ENCODE measurements at regions not wholly inside any gene's neighbourhood (a gene's known extent, or its start where the extent isn't known, plus 50 kb on each side); places are given as distances from the start of the nearest gene placed in this dataset.

DNA sequence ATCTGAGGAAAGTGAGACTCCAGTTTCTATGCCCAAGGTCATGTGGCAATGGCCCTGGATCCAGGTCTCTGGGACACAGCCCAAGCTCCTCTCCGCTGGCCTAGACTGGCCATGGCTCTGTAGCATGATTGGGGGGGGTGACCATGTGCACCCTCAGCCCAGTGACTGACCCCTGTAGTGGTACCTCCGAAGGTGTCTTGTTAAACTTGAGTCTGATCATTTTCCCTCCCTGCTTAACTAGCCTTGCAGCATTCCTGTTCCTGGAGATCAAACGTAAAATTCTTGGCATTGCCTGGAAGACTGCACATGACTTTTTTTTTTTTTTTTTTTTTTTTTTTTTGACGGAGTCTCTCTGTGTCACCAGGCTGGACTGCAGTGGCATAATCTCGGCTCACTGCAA is 1116.0 kb downstream of the TBC1D22A start:
- H3K4me2 ChIP-seq = no peak overlapping the region
- H2AFZ ChIP-seq = no peak overlapping the region
- H3K27ac ChIP-seq (ENCODE audit: low read depth) = no peak overlapping the region
- H3F3A ChIP-seq (replicated peaks; ENCODE audit: low read depth) = no peaks in the 10 kb centered on the region
- no peaks in the 10 kb centered on the region; the same call in 2 of the 3 replicates for H3K4me1 Mint-ChIP-seq
- H3K27ac Mint-ChIP-seq = no peak overlapping the region
- H3K4me1 ChIP-seq (ENCODE audit: insufficient read depth) = no peaks in the 10 kb centered on the region
- peaks cover 16% of the 10 kb centered on the region; the same call in 2 of the 3 replicates for H3K36me3 Mint-ChIP-seq (ENCODE audit: low read depth)
- H3K79me2 ChIP-seq (replicated peaks; ENCODE audit: insufficient read depth) = no peaks in the 10 kb centered on the region
- TF ChIP-seq, protein P1, sequence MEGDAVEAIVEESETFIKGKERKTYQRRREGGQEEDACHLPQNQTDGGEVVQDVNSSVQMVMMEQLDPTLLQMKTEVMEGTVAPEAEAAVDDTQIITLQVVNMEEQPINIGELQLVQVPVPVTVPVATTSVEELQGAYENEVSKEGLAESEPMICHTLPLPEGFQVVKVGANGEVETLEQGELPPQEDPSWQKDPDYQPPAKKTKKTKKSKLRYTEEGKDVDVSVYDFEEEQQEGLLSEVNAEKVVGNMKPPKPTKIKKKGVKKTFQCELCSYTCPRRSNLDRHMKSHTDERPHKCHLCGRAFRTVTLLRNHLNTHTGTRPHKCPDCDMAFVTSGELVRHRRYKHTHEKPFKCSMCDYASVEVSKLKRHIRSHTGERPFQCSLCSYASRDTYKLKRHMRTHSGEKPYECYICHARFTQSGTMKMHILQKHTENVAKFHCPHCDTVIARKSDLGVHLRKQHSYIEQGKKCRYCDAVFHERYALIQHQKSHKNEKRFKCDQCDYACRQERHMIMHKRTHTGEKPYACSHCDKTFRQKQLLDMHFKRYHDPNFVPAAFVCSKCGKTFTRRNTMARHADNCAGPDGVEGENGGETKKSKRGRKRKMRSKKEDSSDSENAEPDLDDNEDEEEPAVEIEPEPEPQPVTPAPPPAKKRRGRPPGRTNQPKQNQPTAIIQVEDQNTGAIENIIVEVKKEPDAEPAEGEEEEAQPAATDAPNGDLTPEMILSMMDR (conservative IDR thresholded peaks at IDR 0.05; ENCODE audit: low read depth in 2 of 2) = no peak
- TF ChIP-seq JUNB (IDR thresholded peaks at IDR 0.05; ENCODE audit: unreplicated experiment) = no peak
- TF ChIP-seq ZNF114 (CRISPR knock-in tag; IDR thresholded peaks at IDR 0.05) = no peak
- no peak for TF ChIP-seq EZH2 (IDR thresholded peaks at IDR 0.05; ENCODE audit: low read depth, unreplicated experiment)
- no peak overlapping the region for H3K4me3 Mint-ChIP-seq
- 0 out of 2 replicates have a peak, but pooled peaks cover 6% of the 10 kb centered on the region for H3K36me3 ChIP-seq (ENCODE audit: insufficient read depth)
- H3K9me2 ChIP-seq (ENCODE audit: insufficient read depth) = no peaks in the 10 kb centered on the region
- no peaks in the 10 kb centered on the region for H3K27me3 ChIP-seq (ENCODE audit: insufficient read depth)
- H3K9me3 Mint-ChIP-seq = peaks cover 81% of the 10 kb centered on the region
- DNase-seq (ENCODE audit: low spot score) (no peak), ATAC-seq (no peak)
- H4K20me1 ChIP-seq (replicated peaks; ENCODE audit: insufficient read depth) = no peaks in the 10 kb centered on the region
- no peak overlapping the region for H3K4me3 ChIP-seq
- H3K27me3 Mint-ChIP-seq (ENCODE audit: insufficient read depth, low read depth, poor library complexity) = no peaks in the 10 kb centered on the region

DNA sequence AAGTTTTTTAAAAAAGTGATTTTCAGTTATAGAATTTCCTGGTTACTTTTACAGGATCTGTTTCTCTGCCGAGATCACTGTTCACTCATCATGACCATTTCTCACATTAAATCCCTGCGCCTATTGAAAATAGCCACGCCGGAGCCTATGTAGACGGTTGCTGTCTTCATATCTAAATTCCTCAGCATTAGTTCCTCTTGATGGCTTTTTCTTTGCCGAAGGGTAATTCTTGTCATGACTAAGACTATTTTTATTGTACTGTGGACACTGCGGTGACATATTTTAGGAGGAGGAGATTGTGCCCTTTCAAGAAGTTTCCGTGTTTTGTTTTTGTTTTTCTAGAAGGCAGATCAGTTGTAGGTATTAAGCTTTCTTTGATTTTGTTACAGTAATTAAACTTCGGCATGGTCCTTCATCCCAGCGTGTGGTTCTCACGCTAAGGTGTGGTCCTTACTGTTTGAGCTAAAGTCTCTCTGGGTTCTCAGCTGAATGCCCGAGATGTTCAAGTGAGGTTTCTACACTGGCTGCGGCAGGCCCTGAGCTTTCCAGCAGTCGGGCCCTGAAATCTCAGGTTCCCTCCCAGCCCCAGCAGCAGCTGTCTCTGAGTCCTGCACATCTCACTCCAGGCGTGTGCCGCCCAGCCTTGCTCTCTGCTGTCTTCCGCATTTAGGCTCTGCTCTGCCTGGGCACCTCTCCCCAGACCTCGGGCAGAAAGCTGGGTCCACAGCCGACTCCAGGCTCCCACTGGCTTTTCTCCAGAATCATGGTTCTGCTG is 1110.5 kb downstream of the TBC1D22A start:
- Mint-ChIP-seq H3K27me3 (ENCODE audit: insufficient read depth, low read depth, poor library complexity) (no peaks in the 10 kb centered on the region), H3K27ac (no peak overlapping the region), H3K36me3 (ENCODE audit: low read depth) (peaks cover 9% of the 10 kb centered on the region; the same call in 1 of the 3 replicates), H3K9me3 (peaks cover 66% of the 10 kb centered on the region), H3K4me1 (no peaks in the 10 kb centered on the region), H3K4me3 (no peak overlapping the region)
- H3K9me2 ChIP-seq (ENCODE audit: insufficient read depth) = no peaks in the 10 kb centered on the region
- H3K36me3 ChIP-seq (ENCODE audit: insufficient read depth) = peaks cover 6% of the 10 kb centered on the region; the same call in 1 of the 2 replicates
- no peak overlapping the region for H3K27ac ChIP-seq (ENCODE audit: low read depth)
- no peak overlapping the region for H2AFZ ChIP-seq
- H3K27me3 ChIP-seq (ENCODE audit: insufficient read depth) = no peaks in the 10 kb centered on the region
- no peak for ATAC-seq
- no peaks in the 10 kb centered on the region for H4K20me1 ChIP-seq (replicated peaks; ENCODE audit: insufficient read depth)
- no peak for DNase-seq (ENCODE audit: low spot score)
- no peak overlapping the region for H3K4me2 ChIP-seq
- no peak overlapping the region for H3K4me3 ChIP-seq
- no peaks in the 10 kb centered on the region for H3K4me1 ChIP-seq (ENCODE audit: insufficient read depth)
- no peaks in the 10 kb centered on the region for H3F3A ChIP-seq (replicated peaks; ENCODE audit: low read depth)
- no peaks in the 10 kb centered on the region for H3K79me2 ChIP-seq (replicated peaks; ENCODE audit: insufficient read depth)
- TF ChIP-seq EZH2phosphoT487 (IDR thresholded peaks at IDR 0.05; ENCODE audit: unreplicated experiment) = no peak
- TF ChIP-seq JUNB (IDR thresholded peaks at IDR 0.05; ENCODE audit: unreplicated experiment) = no peak
- TF ChIP-seq ZNF331 (CRISPR knock-in tag; IDR thresholded peaks at IDR 0.05; ENCODE audit: low read depth) = no peak
- TF ChIP-seq, protein P2, sequence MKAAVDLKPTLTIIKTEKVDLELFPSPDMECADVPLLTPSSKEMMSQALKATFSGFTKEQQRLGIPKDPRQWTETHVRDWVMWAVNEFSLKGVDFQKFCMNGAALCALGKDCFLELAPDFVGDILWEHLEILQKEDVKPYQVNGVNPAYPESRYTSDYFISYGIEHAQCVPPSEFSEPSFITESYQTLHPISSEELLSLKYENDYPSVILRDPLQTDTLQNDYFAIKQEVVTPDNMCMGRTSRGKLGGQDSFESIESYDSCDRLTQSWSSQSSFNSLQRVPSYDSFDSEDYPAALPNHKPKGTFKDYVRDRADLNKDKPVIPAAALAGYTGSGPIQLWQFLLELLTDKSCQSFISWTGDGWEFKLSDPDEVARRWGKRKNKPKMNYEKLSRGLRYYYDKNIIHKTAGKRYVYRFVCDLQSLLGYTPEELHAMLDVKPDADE (IDR thresholded peaks at IDR 0.05) = no peak
- TF ChIP-seq, protein P3, sequence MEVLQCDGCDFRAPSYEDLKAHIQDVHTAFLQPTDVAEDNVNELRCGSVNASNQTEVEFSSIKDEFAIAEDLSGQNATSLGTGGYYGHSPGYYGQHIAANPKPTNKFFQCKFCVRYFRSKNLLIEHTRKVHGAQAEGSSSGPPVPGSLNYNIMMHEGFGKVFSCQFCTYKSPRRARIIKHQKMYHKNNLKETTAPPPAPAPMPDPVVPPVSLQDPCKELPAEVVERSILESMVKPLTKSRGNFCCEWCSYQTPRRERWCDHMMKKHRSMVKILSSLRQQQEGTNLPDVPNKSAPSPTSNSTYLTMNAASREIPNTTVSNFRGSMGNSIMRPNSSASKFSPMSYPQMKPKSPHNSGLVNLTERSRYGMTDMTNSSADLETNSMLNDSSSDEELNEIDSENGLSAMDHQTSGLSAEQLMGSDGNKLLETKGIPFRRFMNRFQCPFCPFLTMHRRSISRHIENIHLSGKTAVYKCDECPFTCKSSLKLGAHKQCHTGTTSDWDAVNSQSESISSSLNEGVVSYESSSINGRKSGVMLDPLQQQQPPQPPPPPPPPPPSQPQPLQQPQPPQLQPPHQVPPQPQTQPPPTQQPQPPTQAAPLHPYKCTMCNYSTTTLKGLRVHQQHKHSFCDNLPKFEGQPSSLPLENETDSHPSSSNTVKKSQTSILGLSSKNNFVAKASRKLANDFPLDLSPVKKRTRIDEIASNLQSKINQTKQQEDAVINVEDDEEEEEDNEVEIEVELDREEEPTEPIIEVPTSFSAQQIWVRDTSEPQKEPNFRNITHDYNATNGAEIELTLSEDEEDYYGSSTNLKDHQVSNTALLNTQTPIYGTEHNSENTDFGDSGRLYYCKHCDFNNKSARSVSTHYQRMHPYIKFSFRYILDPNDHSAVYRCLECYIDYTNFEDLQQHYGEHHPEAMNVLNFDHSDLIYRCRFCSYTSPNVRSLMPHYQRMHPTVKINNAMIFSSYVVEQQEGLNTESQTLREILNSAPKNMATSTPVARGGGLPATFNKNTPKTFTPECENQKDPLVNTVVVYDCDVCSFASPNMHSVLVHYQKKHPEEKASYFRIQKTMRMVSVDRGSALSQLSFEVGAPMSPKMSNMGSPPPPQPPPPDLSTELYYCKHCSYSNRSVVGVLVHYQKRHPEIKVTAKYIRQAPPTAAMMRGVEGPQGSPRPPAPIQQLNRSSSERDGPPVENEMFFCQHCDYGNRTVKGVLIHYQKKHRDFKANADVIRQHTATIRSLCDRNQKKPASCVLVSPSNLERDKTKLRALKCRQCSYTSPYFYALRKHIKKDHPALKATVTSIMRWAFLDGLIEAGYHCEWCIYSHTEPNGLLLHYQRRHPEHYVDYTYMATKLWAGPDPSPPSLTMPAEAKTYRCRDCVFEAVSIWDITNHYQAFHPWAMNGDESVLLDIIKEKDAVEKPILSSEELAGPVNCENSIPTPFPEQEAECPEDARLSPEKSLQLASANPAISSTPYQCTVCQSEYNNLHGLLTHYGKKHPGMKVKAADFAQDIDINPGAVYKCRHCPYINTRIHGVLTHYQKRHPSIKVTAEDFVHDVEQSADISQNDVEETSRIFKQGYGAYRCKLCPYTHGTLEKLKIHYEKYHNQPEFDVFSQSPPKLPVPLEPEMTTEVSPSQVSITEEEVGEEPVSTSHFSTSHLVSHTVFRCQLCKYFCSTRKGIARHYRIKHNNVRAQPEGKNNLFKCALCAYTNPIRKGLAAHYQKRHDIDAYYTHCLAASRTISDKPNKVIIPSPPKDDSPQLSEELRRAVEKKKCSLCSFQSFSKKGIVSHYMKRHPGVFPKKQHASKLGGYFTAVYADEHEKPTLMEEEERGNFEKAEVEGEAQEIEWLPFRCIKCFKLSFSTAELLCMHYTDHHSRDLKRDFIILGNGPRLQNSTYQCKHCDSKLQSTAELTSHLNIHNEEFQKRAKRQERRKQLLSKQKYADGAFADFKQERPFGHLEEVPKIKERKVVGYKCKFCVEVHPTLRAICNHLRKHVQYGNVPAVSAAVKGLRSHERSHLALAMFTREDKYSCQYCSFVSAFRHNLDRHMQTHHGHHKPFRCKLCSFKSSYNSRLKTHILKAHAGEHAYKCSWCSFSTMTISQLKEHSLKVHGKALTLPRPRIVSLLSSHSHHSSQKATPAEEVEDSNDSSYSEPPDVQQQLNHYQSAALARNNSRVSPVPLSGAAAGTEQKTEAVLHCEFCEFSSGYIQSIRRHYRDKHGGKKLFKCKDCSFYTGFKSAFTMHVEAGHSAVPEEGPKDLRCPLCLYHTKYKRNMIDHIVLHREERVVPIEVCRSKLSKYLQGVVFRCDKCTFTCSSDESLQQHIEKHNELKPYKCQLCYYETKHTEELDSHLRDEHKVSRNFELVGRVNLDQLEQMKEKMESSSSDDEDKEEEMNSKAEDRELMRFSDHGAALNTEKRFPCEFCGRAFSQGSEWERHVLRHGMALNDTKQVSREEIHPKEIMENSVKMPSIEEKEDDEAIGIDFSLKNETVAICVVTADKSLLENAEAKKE (CRISPR knock-in tag; IDR thresholded peaks at IDR 0.05) = no peak
- TF ChIP-seq EZH2 (IDR thresholded peaks at IDR 0.05; ENCODE audit: low read depth, unreplicated experiment) = no peak
- TF ChIP-seq, protein P1 (conservative IDR thresholded peaks at IDR 0.05; ENCODE audit: low read depth in 2 of 2) = no peak
- no peak for TF ChIP-seq POLR2AphosphoS5 (IDR thresholded peaks at IDR 0.05; ENCODE audit: low read depth)

Measured in GM23338 (cell line).